SK-N-SH (cell line): ENCODE measurements at regions not wholly inside any gene's neighbourhood (a gene's known extent, or its start where the extent isn't known, plus 50 kb on each side); places are given as distances from the start of the nearest gene placed in this dataset.

Experiments used
- CTCF ChIA-PET: fragments of 300-600, 350-600 bp; formaldehyde crosslinking; extraction: SDS; loops from one replicate; lab custom pipeline; 2021; lab: Yijun Ruan, JAX
- POLR2A ChIA-PET: fragments of 350-600 bp; sonication (Branson Sonifier 250); formaldehyde crosslinking; extraction: SDS; loops from one replicate; lab custom pipeline; 2020; ENCODE audit warnings: antibody characterized with exemption, inconsistent platforms; lab: Yijun Ruan, JAX
- DNase-seq: peaks from one replicate; pipeline ENCODE4 v3.0.0; 2012
- H2AFZ ChIP-seq: fragments of 200-600 bp; sonication (generic); 2 replicates; pipeline ENCODE4 v1.8.1; 2016; ENCODE audit warnings: antibody characterized with exemption, mild to moderate bottlenecking, low read depth
- H3F3A ChIP-seq: fragments of 200-600 bp; sonication (generic); replicated peaks from 2 replicates; pipeline ENCODE3; 2016; ENCODE audit warnings: antibody characterized with exemption, mild to moderate bottlenecking; ENCODE audit not compliant: insufficient read depth
- H3K27ac ChIP-seq, 2 experiments: fragments of 200-500 bp in 1 of 2; fragments of 200-600 bp in 1 of 2; sonication (Bioruptor generic) in 1 of 2; sonication (generic), shearing (Covaris generic) in 1 of 2; 2 replicates each; pipeline versions ENCODE4 v1.5.1 to v1.6.1; 2014 to 2016; ENCODE audit warnings: low read depth in 2 of 2, inconsistent platforms in 1 of 2, low read length in 1 of 2, mild to moderate bottlenecking in 1 of 2, mixed read lengths in 1 of 2
- H3K27me3 ChIP-seq: fragments of 200-600 bp; sonication (generic), shearing (Covaris generic); 2 replicates; pipeline ENCODE4 v1.6.1; 2016; ENCODE audit warnings: mixed run types; ENCODE audit not compliant: insufficient read depth
- H3K36me3 ChIP-seq, 2 experiments: fragments of 200-500 bp in 1 of 2; fragments of 200-600 bp in 1 of 2; sonication (Bioruptor generic) in 1 of 2; sonication (generic) in 1 of 2; replicated peaks in 1 of 2; 2 replicates each; pipeline versions ENCODE3 to v1.5.1; 2014 to 2016; ENCODE audit warnings: low read length in 1 of 2, mild to moderate bottlenecking in 1 of 2; ENCODE audit not compliant: insufficient read depth in 2 of 2, control insufficient read depth in 1 of 2
- H3K4me1 ChIP-seq, 2 experiments: fragments of 200-500 bp in 1 of 2; fragments of 200-600 bp in 1 of 2; sonication (Bioruptor generic) in 1 of 2; sonication (generic), shearing (Covaris generic) in 1 of 2; 2 replicates each; pipeline versions ENCODE4 v1.5.1 to v1.6.1; 2014 to 2016; ENCODE audit warnings: low read depth in 1 of 2, low read length in 1 of 2, mixed run types in 1 of 2; ENCODE audit not compliant: insufficient read depth in 2 of 2, control insufficient read depth in 1 of 2
- H3K4me2 ChIP-seq: fragments of 200-600 bp; sonication (generic), shearing (Covaris generic); 2 replicates; pipeline ENCODE4 v1.6.1; 2017; ENCODE audit warnings: mixed run types
- H3K4me3 ChIP-seq, 2 experiments: fragments of 200-500 bp in 1 of 2; fragments of 200-600 bp in 1 of 2; sonication (Bioruptor generic) in 1 of 2; sonication (generic), shearing (Covaris generic) in 1 of 2; 2 replicates each; pipeline versions ENCODE4 v1.5.1 to v1.8.1; 2014 to 2016; ENCODE audit warnings: low read depth in 2 of 2, inconsistent platforms in 1 of 2, low read length in 1 of 2, mild to moderate bottlenecking in 1 of 2, mixed read lengths in 1 of 2, moderate library complexity in 1 of 2
- H3K79me2 ChIP-seq: fragments of 200-600 bp; sonication (generic); 2 replicates; pipeline ENCODE4 v1.8.1; 2017; ENCODE audit warnings: mild to moderate bottlenecking; ENCODE audit not compliant: insufficient read depth
- H3K9ac ChIP-seq: fragments of 200-600 bp; sonication (generic); 2 replicates; pipeline ENCODE4 v1.6.1; 2017; ENCODE audit warnings: mixed run types
- H3K9me2 ChIP-seq: fragments of 200-600 bp; sonication (generic); 2 replicates; pipeline ENCODE4 v1.6.1; 2017; ENCODE audit warnings: mixed run types
- H3K9me3 ChIP-seq: fragments of 200-600 bp; sonication (generic); 2 replicates; pipeline ENCODE4 v1.6.1; 2017; ENCODE audit warnings: mixed run types, mild to moderate bottlenecking, moderate library complexity
- H4K20me1 ChIP-seq: fragments of 200-600 bp; sonication (generic); 2 replicates; pipeline ENCODE4 v1.6.1; 2017; ENCODE audit warnings: mild to moderate bottlenecking, mixed run types; ENCODE audit not compliant: insufficient read depth
- CTCF ChIP-seq: fragments of 200-600 bp; sonication (generic); IDR thresholded peaks from 2 replicates; pipeline ENCODE4 v1.6.1; 2017; ENCODE audit warnings: antibody characterized with exemption, mild to moderate bottlenecking, moderate library complexity
- FOXM1 ChIP-seq: IDR thresholded peaks from 2 replicates; pipeline ENCODE4 v1.4.0; 2012; ENCODE audit warnings: low read depth, mild to moderate bottlenecking
- GABPA ChIP-seq: IDR thresholded peaks from 2 replicates; pipeline ENCODE4 v1.4.0; 2012; ENCODE audit warnings: low read depth, mild to moderate bottlenecking
- JUND ChIP-seq: IDR thresholded peaks from 2 replicates; pipeline ENCODE4 v1.4.0; 2012
- MAX ChIP-seq: IDR thresholded peaks from 2 replicates; pipeline ENCODE4 v1.4.0; 2012; ENCODE audit warnings: low read depth
- MEF2A ChIP-seq: IDR thresholded peaks from 2 replicates; pipeline ENCODE4 v1.4.0; 2012; ENCODE audit warnings: low read depth, borderline replicate concordance
- PBX3 ChIP-seq: IDR thresholded peaks from 2 replicates; pipeline ENCODE4; 2012
- REST ChIP-seq: IDR thresholded peaks from 2 replicates; pipeline ENCODE4 v1.6.1; 2012; ENCODE audit warnings: mild to moderate bottlenecking, low read depth, low read length, moderate library complexity
- USF1 ChIP-seq: IDR thresholded peaks from 2 replicates; pipeline ENCODE4 v1.4.0; 2012; ENCODE audit warnings: low read depth, borderline replicate concordance
- YY1 ChIP-seq: IDR thresholded peaks from 2 replicates; pipeline ENCODE4 v1.4.0; 2012; ENCODE audit warnings: low read depth, mild to moderate bottlenecking
- WGBS: methylation state at CpG from one replicate; pipeline ENCODE4 v1.1.6; 2017; ENCODE audit warnings: low lambda C conversion rate; 5-methylcytosine and 5-hydroxymethylcytosine counted together

- TF ChIP-seq CTCF = no peak
These were observed 60.8 kb downstream of the NPY1R start (continued) for GRCh38 chr4:163271555-163272127.

- ChIA-PET CTCF (no interaction called here), POLR2A (no interaction called here)
- Histone ChIP-seq H4K20me1 (no peaks in the 10 kb centered on the region), H3K4me3 (no peak overlapping the region), H3K9ac (no peak overlapping the region), H3K9me3 (no peaks in the 10 kb centered on the region), H3K79me2 (no peaks in the 10 kb centered on the region), H3K27me3 (peaks cover 11% of the 10 kb centered on the region), H3K4me1 (no peaks in the 10 kb centered on the region), H3K27ac (no peak overlapping the region), H3K4me2 (no peak overlapping the region)
- TF ChIP-seq JUND (no peak), YY1 (no peak), CTCF (no peak), REST (no peak)
- TF ChIP-seq, all 33 proteins: peak for 0
- 11% methylated on average over 4 of the region's 5 CpGs for WGBS
- no peaks in the 10 kb centered on the region for H3F3A ChIP-seq
- H3K36me3 ChIP-seq = no peaks in the 10 kb centered on the region
- no peaks in the 10 kb centered on the region for H3K9me2 ChIP-seq
- no peak overlapping the region for H2AFZ ChIP-seq
- no peak for DNase-seq
These were observed 62.5 kb downstream of the NPY1R start for GRCh38 chr4:163269869-163270268.

- ChIA-PET CTCF (no interaction called here), POLR2A (no interaction called here)
- no peaks in the 10 kb centered on the region for H3K9me3 ChIP-seq
- TF ChIP-seq GABPA (no peak), FOXM1 (no peak), MAX (no peak), MEF2A (no peak), PBX3 (no peak), USF1 (no peak)
- TF ChIP-seq, all 33 proteins: peak for 0
- H3K79me2 ChIP-seq = no peaks in the 10 kb centered on the region
- no peak for DNase-seq
- no peak overlapping the region for H3K4me2 ChIP-seq
- no peaks in the 10 kb centered on the region for H3K36me3 ChIP-seq
- no peak overlapping the region for H3K9ac ChIP-seq
- H3K9me2 ChIP-seq = no peaks in the 10 kb centered on the region
- H4K20me1 ChIP-seq = no peaks in the 10 kb centered on the region
- peaks cover 11% of the 10 kb centered on the region for H3K27me3 ChIP-seq
- no peak overlapping the region for H3K27ac ChIP-seq
- H3F3A ChIP-seq = no peaks in the 10 kb centered on the region
- H3K4me1 ChIP-seq = no peaks in the 10 kb centered on the region
- WGBS = 3% methylated on average over 2 of the region's 2 CpGs
- H2AFZ ChIP-seq = no peak overlapping the region
- no peak overlapping the region for H3K4me3 ChIP-seq
These were observed 63.2 kb downstream of the NPY1R start for GRCh38 chr4:163269166-163269565.
